Muscle layer of duodenum (tissue), 2 donors: ENCODE measurements at regions not wholly inside any gene's neighbourhood (a gene's known extent, or its start where the extent isn't known, plus 50 kb on each side); places are given as distances from the start of the nearest gene placed in this dataset.
A peak's percentile ranks its signal among the peaks of the same experiment; 100 is the strongest.

Source experiments
- H3K27ac ChIP-seq: one replicate; pipeline ENCODE4 v1.7.0; 2013; ENCODE audit warnings: mild to moderate bottlenecking, low read length
- H3K27me3 ChIP-seq: one replicate; pipeline ENCODE4 v1.7.0; 2013; ENCODE audit warnings: low read depth, mild to moderate bottlenecking, control low read depth, low read length
- H3K36me3 ChIP-seq, 2 donors: one replicate each; pipeline ENCODE4 v1.7.0; 2013; ENCODE audit warnings: low read length in 2 of 2, control low read depth in 1 of 2, mild to moderate bottlenecking in 1 of 2; ENCODE audit not compliant: insufficient read depth in 2 of 2, control insufficient read depth in 1 of 2
- H3K4me1 ChIP-seq, 2 donors: one replicate each; pipeline ENCODE4 v1.7.0; 2013; ENCODE audit warnings: low read length in 2 of 2, mild to moderate bottlenecking in 2 of 2, control low read depth in 1 of 2, moderate library complexity in 1 of 2; ENCODE audit not compliant: insufficient read depth in 2 of 2, control insufficient read depth in 1 of 2
- H3K4me3 ChIP-seq, 2 donors: one replicate each; pipeline ENCODE4 v1.7.0; 2013; ENCODE audit warnings: low read length in 2 of 2, low read depth in 1 of 2, mild to moderate bottlenecking in 1 of 2
- H3K9me3 ChIP-seq, 2 donors: one replicate each; pipeline ENCODE4 v1.7.0; 2013; ENCODE audit warnings: low read length in 2 of 2, control low read depth in 1 of 2, mild to moderate bottlenecking in 1 of 2; ENCODE audit not compliant: control insufficient read depth in 1 of 2
- donor health status: healthy.

GRCh38 chr2:186187854-186188253 is 298.2 kb upstream of the ZC3H15 start:
- H3K4me1 ChIP-seq: no peaks in the 10 kb centered on the region
- no peaks in the 10 kb centered on the region for H3K27me3 ChIP-seq
- H3K9me3 ChIP-seq: no peaks in the 10 kb centered on the region
- no peak overlapping the region for H3K27ac ChIP-seq
- no peaks in the 10 kb centered on the region for H3K36me3 ChIP-seq
- H3K4me3 ChIP-seq: no peak overlapping the region

GRCh38 chr2:186189816-186190215 is 296.2 kb upstream of the ZC3H15 start:
- Histone ChIP-seq H3K4me1 (no peaks in the 10 kb centered on the region), H3K9me3 (no peaks in the 10 kb centered on the region), H3K27me3 (no peaks in the 10 kb centered on the region), H3K4me3 (no peak overlapping the region), H3K27ac (no peak overlapping the region), H3K36me3 (no peaks in the 10 kb centered on the region)

- no peak overlapping the region for H3K4me3 ChIP-seq
- no peaks in the 10 kb centered on the region for H3K36me3 ChIP-seq
- H3K9me3 ChIP-seq: no peaks in the 10 kb centered on the region
- H3K4me1 ChIP-seq: no peaks in the 10 kb centered on the region
- no peaks in the 10 kb centered on the region for H3K27me3 ChIP-seq
- H3K27ac ChIP-seq: no peak overlapping the region
Observed at GRCh38 chr2:186195696-186196095, 290.4 kb upstream of the ZC3H15 start.

- Histone ChIP-seq H3K4me3 (no peak overlapping the region), H3K27me3 (no peaks in the 10 kb centered on the region), H3K9me3 (no peaks in the 10 kb centered on the region), H3K4me1 (no peaks in the 10 kb centered on the region), H3K27ac (no peak overlapping the region), H3K36me3 (no peaks in the 10 kb centered on the region)
Observed at GRCh38 chr2:186197955-186198354, 288.1 kb upstream of the ZC3H15 start.

- Histone ChIP-seq H3K36me3 (no peaks in the 10 kb centered on the region), H3K27me3 (no peaks in the 10 kb centered on the region), H3K9me3 (no peaks in the 10 kb centered on the region), H3K27ac (no peak overlapping the region), H3K4me1 (no peaks in the 10 kb centered on the region), H3K4me3 (no peak overlapping the region)
Observed at GRCh38 chr2:186199029-186199428, 287.0 kb upstream of the ZC3H15 start.

GRCh38 chr2:186201371-186201770 is 284.7 kb upstream of the ZC3H15 start:
- no peaks in the 10 kb centered on the region for H3K36me3 ChIP-seq
- H3K9me3 ChIP-seq: no peaks in the 10 kb centered on the region
- no peak overlapping the region for H3K4me3 ChIP-seq
- H3K4me1 ChIP-seq: no peaks in the 10 kb centered on the region
- H3K27me3 ChIP-seq: no peaks in the 10 kb centered on the region
- no peak overlapping the region for H3K27ac ChIP-seq

- H3K9me3 ChIP-seq: no peaks in the 10 kb centered on the region
- H3K27me3 ChIP-seq: no peaks in the 10 kb centered on the region
- no peaks in the 10 kb centered on the region for H3K4me1 ChIP-seq
- H3K36me3 ChIP-seq: no peaks in the 10 kb centered on the region
- H3K4me3 ChIP-seq: no peak overlapping the region
- H3K27ac ChIP-seq: no peak overlapping the region
Observed at GRCh38 chr2:186205254-186205911, 280.7 kb upstream of the ZC3H15 start.

- Histone ChIP-seq H3K9me3 (no peaks in the 10 kb centered on the region), H3K27me3 (no peaks in the 10 kb centered on the region), H3K36me3 (no peaks in the 10 kb centered on the region), H3K4me1 (no peaks in the 10 kb centered on the region), H3K4me3 (no peak overlapping the region), H3K27ac (no peak overlapping the region)
Observed at GRCh38 chr2:186209532-186209931, 276.5 kb upstream of the ZC3H15 start.

- no peak overlapping the region for H3K4me3 ChIP-seq
- no peaks in the 10 kb centered on the region for H3K4me1 ChIP-seq
- H3K27ac ChIP-seq: no peak overlapping the region
- no peaks in the 10 kb centered on the region for H3K36me3 ChIP-seq
- no peaks in the 10 kb centered on the region for H3K27me3 ChIP-seq
- peaks cover 0 to under 1% of the 10 kb centered on the region in 2 donors for H3K9me3 ChIP-seq
Observed at GRCh38 chr2:186220409-186220808, 265.7 kb upstream of the ZC3H15 start.

GRCh38 chr2:186229265-186229664 is 256.8 kb upstream of the ZC3H15 start:
- peaks cover 4 to 38% of the 10 kb centered on the region in 2 donors for H3K9me3 ChIP-seq
- no peak overlapping the region for H3K27ac ChIP-seq
- H3K36me3 ChIP-seq: peaks cover 0 to 14% of the 10 kb centered on the region in 2 donors
- no peaks in the 10 kb centered on the region for H3K27me3 ChIP-seq
- H3K4me1 ChIP-seq: no peaks in the 10 kb centered on the region
- peak overlapping the region in 1 of 2 donors; percentile 34 for H3K4me3 ChIP-seq

- no peaks in the 10 kb centered on the region for H3K27me3 ChIP-seq
- H3K27ac ChIP-seq: no peak overlapping the region
- H3K36me3 ChIP-seq: no peaks in the 10 kb centered on the region
- no peaks in the 10 kb centered on the region for H3K4me1 ChIP-seq
- no peak overlapping the region for H3K4me3 ChIP-seq
- no peaks in the 10 kb centered on the region for H3K9me3 ChIP-seq
Observed at GRCh38 chr2:186241874-186242273, 244.2 kb upstream of the ZC3H15 start.

GRCh38 chr2:186254759-186255158 is 231.3 kb upstream of the ZC3H15 start:
- H3K4me1 ChIP-seq: no peaks in the 10 kb centered on the region
- no peaks in the 10 kb centered on the region for H3K36me3 ChIP-seq
- H3K9me3 ChIP-seq: no peaks in the 10 kb centered on the region
- H3K27me3 ChIP-seq: no peaks in the 10 kb centered on the region
- H3K27ac ChIP-seq: no peak overlapping the region
- no peak overlapping the region for H3K4me3 ChIP-seq
